ENCODE measurements at regions not wholly inside any gene's neighbourhood (a gene's known extent, or its start where the extent isn't known, plus 50 kb on each side); places are given as distances from the start of the nearest gene placed in this dataset.
A peak's percentile ranks its signal among the peaks of the same experiment; 100 is the strongest.

DNA sequence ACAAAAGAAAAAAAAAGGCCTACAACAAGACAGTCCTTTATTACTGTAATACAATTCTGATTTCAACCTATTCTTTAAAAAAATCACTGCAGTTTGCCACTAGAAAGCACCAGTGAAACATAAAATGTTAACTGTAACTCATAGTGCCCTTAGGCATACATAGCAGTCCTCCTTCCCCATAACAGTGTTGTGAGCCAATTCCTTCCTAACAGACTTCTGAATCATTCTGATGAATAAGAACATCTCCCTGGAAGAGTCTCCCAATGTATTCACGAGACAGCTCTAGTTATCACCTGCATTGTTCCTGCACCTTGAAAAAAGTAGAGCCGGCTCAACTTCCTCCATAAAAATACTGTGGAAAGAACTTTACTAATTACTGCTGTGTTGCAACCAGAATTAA lies 213.6 kb upstream of the FSCB start:
- DNase-seq (ENCODE audit: low read depth): no peak

GRCh38 chr14:44712024-44712815 lies 205.1 kb upstream of the FSCB start:
- DNase-seq (ENCODE audit: low read depth): no peak

DNA sequence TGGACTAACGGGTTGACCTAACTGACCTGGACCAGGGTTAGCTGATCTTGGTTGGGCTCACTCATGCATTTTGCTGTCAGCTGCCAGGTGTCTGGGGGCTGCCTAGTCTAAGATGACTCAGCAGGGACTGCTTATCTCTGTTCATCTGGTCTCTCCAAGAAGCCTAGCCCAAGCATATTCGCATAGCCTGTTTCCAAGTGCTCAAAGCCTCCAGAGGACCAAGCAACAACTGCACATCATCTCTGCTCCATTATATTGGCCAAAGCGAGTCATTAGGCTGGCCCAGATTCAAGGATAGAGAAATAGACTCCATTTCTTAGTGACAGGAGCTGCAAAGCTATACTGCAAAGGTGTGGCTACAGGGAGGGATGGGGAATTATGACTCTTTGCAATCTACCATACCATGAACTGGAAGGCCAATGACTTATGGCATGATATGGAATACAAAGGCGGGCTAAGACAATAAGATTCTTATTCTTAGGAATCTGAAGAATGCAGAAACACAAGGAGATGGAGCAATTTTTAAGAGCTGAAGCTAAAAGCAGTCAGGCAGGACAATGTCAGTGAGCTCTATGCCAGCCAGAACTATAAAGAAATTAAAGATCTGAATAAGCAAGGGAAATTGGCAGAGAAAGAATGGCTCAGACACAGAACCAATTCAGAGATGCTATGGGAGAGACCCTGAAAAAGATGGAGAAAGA lies 194.6 kb upstream of the FSCB start:
- DNase-seq (ENCODE audit: low read depth): peak; percentile 68

GRCh38 chr14:44700694-44701093 lies 193.6 kb upstream of the FSCB start:
- DNase-seq (ENCODE audit: low read depth): no peak

DNA sequence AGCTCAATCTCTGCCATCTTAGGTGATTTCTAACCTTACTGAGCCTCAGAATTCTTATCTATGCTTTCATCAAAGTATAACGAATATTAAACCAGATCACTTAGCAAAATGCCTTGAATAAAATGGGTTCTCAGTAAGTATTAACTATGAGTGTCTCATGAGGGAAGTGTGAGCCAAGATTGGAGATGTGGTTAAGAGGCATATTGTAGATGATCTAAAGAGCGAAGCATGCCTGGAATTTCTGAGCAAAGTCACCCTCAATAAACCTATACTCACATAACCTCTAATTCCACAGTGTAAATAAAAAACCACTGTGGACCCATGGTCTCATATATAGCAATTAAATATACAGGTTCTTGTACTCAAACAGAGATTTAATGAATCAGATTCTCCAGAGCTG lies 193.1 kb upstream of the FSCB start:
- DNase-seq (ENCODE audit: low read depth): peak; percentile 87

GRCh38 chr14:44699391-44699790 lies 192.3 kb upstream of the FSCB start:
- no peak for DNase-seq (ENCODE audit: low read depth)

- DNase-seq (ENCODE audit: low read depth): no peak
Measured at GRCh38 chr14:44669496-44669895, 162.4 kb upstream of the FSCB start.

GRCh38 chr14:44663136-44663535 lies 156.1 kb upstream of the FSCB start:
- DNase-seq (ENCODE audit: low read depth): no peak

DNA sequence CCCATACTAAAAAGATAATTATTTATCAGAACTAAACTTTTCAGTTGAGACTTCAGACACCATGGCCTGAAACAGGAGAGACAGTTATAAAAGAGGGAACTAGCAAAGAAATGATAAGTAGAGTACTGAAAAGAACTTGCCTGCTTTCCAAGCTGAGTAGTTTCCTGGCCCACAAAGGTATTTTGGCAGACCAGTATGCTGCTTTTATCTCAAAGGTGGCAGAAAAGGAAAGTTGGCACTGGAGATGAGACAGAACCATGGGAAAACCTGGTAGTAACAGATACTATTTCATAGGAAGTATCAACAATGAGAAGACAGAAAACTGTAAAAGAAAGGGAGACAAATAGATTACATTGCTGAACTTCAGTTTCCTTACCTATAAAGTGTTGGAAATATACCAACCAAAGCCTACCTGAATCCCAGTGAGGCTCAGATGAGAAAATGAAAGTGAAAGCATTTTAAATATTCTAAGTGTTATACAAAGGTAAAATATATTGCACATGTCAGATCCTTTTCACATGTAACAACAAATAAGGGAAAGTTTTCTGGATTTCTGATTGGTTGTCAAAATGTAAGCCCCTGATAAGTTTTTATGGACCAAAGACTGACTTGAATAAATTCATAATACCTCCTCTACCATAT lies 155.3 kb upstream of the FSCB start:
- no peak for DNase-seq (ENCODE audit: low read depth)

- no peak for DNase-seq (ENCODE audit: low read depth)
Measured at GRCh38 chr14:44658389-44658696, 151.3 kb upstream of the FSCB start.

- peak; percentile 17 for DNase-seq (ENCODE audit: low read depth)
Measured at GRCh38 chr14:44657696-44658388, 150.8 kb upstream of the FSCB start.

DNA sequence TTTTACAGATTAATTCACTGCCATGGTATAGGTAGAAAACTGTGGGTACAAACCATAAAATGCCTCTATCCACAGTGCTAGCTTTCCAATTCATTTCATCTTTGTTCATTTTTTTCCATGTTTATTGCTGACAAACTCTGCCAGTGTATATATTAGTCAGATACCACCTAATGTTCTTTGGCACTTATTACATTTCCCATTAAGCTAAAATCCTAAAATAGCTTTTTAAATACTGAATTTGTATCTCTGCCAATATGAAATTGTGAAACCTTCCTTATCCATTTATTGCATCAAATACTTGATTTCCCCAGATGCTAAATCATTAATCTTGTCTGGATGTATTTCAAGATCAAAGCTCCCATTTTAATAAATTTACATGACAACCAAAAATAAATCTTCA lies 150.1 kb upstream of the FSCB start:
- no peak for DNase-seq (ENCODE audit: low read depth)

DNA sequence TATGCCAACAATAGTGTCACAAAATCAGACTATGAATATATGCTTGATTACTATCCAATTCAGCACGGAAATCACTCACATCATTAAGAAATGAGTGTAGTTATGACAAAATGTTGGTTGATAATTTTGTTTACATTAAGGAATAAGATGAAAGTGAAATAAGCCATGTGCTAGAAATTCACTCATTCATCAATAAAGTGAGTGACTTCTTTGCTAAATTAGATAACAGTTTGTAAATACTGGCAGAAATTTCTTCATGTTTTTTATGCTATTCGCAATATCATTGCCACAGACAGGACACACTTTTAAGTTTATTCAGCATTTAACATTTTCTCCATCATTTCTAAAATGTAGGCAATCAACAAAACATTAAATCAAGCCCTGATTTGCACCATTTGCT lies 147.5 kb upstream of the FSCB start:
- DNase-seq (ENCODE audit: low read depth): no peak

- DNase-seq (ENCODE audit: low read depth): no peak
Measured at GRCh38 chr14:44653641-44654040, 146.6 kb upstream of the FSCB start.

DNA sequence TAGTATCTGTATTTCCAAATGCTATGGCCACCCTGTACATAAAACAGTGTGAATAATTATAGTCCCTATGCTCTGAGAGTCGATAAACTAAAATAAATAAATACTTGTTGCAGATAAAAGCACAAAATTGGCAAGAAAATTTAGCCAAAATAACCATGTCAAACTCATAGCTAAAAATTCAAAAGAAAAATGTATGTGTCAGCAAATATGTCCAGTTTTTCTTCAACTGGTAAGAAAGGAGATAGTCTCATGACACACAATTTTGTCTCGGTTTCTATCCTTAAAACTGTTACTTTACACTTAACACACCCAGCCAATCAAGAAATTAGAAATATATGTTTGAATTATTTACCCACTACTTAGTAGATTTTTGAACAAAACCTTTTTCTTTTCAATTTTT lies 145.6 kb upstream of the FSCB start:
- no peak for DNase-seq (ENCODE audit: low read depth)

- DNase-seq (ENCODE audit: low read depth): no peak
Measured at GRCh38 chr14:44649061-44649460, 142.0 kb upstream of the FSCB start.

- DNase-seq (ENCODE audit: low read depth): no peak
Measured at GRCh38 chr14:44640416-44640815, 133.3 kb upstream of the FSCB start.

- no peak for DNase-seq (ENCODE audit: low read depth)
Measured at GRCh38 chr14:44639781-44640385, 132.8 kb upstream of the FSCB start.

DNA sequence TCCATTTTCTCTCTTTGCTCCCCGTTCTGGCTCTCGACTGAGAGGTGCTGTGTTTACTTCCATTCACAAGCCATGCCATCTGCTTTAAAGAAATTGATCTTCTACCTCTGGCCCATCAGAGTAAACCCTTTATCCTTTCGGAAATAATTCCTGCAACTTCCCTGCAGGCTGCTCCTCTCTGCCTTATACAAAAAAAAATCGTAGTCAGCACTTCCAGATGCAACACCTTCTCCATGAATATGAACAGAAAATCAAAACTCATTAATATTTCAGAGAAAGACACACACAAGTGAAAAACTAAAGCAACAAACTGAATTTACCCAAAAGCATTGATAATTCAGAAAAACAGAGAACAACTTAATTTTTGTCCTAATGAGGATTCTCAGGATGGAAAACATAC lies 127.6 kb upstream of the FSCB start:
- no peak for DNase-seq (ENCODE audit: low read depth)

DNA sequence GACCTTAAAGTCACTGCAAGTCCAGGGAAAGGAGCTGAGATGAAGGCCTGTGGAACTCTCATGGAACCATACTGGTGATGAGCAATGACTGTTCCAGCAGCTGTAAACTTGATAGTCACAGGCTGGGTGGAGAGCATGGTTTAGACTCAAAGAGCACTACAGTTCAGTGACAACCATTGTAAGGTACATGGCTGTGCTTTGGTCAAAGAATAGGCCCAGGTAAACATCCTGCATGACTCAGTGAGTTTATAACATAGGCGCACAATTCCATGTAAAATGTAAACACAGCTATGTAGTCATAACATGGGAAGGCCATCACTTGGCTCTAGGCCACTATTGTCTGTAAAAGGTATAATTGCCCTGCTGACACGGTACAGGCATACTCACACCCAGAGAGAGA lies 119.3 kb upstream of the FSCB start:
- DNase-seq (ENCODE audit: low read depth): peak; percentile 2

DNA sequence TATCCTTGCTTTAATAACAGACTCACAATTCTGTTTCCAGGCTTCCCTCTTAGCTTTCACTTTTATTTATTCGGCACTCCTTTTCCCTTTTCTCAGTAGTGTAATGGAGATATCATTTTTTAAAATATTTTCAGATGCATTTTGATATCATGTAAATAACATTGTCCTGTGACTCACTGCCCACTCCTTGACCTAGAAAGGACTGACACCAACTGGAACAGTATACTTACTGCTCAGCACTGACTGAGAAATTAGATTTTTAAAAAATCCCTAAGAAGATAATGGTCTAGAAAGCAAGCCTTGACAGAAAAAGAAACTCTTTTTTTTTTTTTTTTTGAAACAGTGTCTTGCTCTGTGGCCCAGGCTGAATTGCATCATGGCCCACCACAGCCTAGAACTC lies 118.0 kb upstream of the FSCB start:
- DNase-seq (ENCODE audit: low read depth): no peak
